HPDE6-E6E7 (cell line): ENCODE measurements at regions not wholly inside any gene's neighbourhood (a gene's known extent, or its start where the extent isn't known, plus 50 kb on each side); places are given as distances from the start of the nearest gene placed in this dataset.

ENCODE experiments used
- DNase-seq: peaks from one replicate; pipeline ENCODE4 v3.0.0; 2011; ENCODE audit warnings: missing footprints; ENCODE audit errors: extremely low spot score

DNA sequence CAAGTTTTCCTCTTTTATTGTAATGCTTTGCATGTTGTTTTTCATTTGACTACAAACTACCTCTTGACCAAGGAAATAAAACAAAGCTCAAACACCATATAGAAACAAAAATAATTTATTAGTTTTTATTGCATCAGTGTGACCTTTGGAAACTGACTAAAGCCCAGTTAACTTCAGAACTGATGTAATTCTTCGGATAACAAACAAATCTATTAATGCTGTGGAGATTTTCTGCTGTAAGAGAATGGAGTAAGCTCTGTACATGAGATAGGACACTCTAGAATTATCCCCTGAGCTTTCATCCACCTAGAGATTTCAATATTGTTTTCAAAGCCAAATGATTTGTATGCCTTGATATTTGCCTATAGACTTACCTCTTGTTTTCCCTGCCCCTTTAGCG is 154.0 kb upstream of the KCNK2 start:
- no peak for DNase-seq

DNA sequence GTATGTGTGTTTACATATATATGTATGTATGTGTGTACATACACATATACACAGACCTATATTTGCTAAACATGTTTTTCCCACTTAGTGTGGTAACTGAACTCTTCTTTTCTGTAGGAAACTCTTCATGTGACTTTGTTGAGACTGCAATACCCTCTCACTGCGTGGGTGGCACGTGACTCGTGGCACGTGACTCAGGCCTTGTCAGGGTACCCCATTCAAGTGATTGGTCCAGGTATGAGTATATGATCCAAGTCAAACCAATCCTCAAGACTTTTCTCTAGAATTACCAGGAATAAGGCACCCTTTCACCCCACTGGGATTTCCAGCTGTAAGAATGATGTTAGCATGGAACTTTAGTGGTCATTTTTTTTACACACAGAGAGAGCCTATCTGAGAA is 149.2 kb upstream of the KCNK2 start:
- DNase-seq = no peak

DNA sequence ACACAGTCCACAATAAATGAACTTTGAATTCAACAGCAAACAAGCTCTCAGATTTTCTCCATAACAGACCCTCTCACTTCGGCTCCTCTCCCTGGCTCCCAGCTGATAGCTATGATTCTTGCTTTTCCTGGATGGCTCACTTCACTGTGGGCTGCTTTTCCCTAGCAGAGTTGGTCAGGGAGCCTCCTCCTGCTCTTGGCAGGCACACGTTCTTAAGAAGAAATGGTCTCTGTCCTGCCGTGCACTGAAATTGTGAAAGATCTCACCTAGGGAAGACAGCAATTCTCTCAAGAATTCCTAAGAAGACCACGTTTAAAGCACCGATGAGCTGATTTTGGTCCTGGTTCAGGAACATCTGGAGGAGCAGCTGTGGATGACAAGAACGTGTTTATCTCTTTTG is 148.5 kb upstream of the KCNK2 start:
- DNase-seq = no peak

DNA sequence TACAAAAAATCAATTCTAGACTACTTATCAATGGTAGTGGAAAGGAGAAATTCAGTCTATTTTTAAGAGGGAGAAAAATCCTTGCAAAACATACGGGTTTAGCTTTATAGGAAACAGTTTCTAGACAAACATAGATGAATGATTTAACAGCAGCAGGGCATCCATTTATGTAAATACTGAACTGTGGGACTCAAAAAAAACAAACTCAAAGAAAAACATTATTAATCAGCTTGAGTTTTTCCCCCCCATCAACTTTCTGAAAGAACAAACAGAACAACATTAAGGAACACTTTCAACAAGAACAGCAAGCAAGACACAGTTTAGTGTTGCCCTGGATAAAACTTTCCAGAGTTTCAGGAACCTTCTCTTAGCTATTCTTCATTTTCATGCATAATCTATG is 147.3 kb upstream of the KCNK2 start:
- DNase-seq = no peak

DNA sequence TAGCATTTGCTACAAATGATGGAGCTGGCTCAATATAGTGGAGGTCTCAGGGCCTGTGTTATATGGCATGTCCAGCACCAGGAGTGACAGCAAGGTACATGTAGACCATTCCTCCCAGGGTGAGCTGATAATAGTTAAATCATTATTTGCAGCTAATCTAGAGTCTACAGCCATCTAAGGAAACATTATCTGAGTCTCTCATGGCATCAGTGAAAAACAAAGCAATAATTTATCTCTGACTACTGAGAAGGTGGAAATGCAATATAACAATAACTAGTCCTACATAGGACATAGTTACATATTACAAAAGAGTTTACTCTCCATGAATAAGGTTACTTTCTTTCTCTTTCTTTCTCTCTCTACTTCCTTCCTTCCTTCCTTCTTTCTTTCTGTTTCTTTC is 143.4 kb upstream of the KCNK2 start:
- DNase-seq = no peak

DNA sequence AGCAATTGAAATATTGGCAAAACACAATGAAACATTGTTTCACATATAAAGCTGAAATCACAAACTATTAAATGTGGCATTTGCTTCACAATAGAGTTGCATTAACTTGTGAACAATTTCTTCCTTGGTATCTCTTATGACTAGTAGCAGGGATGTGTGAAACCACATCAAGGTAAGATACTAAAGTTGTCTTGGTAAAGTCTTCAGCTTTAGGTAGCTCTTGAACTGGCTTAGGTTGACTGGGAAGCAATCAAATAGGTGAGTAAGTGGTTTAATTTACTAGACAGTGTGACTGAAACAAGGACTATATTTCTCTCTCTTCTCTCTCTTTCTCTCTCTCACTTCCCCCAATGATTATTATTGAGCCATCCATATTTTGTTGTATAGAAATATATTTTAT is 141.5 kb upstream of the KCNK2 start:
- DNase-seq = no peak

DNA sequence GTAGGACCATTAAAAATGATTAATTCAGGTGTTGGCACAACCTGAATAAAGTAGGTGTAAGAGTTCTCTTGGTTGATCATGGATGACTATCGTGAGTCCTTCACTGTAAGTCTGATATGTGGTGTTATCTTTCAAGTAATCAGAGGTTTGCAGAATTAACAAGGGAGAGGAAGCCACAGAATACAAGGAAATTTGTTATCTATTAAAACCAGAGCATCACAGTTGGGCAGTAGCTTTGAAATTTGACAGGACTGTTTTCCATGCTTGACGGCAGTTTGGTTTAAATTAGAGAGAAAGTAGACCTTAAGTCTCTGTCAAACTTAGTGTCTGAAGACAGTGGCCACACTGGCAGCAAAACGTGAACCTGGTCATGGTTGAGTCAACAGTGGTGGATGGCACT is 139.5 kb upstream of the KCNK2 start:
- no peak for DNase-seq

DNA sequence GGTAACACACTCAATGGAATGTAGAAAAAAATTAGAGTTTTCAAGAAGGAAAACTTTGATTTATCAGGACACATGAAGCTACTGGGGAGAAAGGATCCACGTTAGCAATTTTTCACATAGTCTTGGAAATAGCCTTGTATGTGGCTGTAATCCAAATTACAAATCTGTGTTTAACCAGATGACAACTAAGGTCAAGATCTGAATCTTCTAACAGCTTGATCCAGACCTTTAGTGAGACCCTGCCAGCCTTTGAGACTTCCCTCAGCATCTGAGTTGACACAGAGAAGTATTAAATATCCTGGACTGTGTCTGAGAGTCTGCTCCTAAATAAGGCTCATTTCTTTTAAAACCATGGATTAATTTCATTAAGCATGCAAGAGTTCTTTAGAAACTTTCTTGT is 135.9 kb upstream of the KCNK2 start:
- no peak for DNase-seq

DNA sequence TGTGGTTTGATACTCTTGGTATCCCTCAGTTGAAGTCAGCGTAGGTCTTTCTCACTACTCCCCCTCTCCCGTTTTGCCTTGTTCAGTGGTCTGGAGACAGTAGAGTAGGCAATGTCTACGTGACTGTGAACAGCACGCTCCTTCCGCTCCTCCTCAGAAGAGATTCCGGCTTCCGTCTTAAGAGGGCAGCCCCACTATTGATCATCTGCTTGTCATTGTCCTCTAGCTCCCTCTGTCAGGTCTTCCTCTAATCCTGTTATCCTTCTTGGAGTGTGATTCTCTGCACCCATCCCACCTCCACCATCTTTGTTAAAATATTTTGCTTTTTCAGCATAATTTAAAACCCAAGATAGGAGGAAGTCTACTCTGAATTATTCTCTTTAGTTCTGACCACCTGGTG is 129.9 kb upstream of the KCNK2 start:
- DNase-seq = no peak

DNA sequence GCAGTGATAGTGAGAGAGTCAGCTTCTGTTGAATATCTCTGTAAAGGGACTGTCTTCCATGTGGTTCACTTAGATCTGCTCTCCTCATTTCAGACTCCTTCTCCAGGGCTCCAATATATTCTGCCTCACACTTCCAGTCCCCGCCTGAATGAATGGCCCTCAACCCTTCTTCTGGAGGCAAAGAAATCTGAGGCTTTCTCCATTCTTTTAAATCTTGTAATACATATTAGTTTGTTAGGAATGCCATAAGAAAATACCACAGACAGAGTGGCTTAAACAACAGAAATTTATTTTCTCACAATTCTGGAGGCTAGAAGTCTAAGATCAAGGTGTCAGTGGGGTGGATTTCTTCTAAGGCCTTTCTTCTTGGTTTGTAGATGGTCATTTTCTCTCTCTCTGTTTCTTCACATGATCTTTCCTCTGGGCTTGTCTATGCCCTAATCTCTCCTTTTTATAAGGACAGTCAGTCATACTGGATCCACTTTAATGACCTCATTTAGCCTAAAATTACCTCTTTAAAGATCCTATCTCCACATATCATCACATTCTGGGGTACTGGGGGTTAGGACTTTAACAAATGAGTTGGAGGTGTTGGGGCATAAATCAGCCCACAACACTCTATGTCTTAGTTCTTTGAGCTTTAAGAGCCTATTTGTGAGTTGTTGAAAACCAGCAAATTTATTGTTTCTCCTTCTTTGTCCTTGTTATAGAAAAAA is 128.5 kb upstream of the KCNK2 start:
- DNase-seq = no peak

DNA sequence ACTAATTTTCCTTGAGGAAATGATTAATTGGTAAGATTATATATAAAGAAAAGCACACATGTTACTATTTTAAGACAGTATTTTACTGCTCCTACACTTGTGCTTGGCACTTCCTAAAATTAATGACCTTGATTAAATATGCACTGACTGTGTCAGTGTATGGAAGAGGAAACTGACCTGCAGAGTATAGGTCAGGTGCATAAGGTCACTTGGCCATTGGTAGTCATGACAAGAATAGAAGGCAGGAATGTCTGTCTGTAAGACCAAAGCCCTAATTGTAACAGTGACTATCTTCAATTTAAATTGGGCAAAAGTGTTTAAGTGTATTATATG is 128.0 kb upstream of the KCNK2 start:
- DNase-seq = no peak

DNA sequence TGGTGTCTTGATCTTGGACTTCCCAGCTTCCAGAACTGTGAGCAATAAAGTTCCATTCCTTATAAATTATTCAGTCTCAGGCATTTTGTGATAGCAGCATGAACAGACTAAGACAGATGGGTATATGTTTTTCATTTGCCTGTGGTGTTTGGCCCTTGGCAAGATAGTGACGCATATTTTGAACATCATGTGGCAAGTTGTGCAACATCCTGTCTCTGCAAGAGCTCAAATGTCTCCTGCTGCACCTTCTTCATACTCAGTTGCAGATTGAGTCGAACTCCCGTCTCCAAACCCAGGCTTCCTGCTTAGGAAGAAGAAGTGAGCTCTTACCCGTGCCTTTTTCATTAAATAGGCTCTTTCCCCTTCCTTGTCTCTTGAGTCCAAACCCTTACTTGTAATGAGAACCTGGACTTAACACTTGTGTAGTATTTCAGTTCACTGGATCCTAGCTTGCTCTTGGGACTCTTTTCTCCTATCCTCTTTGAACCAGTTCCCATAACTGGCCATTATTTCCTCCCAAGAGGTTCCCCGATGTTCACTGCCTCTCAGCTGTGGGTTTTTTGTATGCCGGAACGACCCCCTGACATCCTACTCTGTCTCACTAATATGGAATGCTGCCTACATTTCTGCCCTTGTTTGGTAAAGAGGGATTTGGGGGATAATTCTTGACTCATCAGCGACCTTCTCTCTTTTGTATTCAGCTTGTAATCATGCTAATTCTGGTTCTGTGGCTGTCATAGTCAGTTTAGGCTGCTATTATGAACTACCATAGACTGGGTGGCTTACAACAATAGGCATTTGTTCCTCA is 125.0 kb upstream of the KCNK2 start:
- DNase-seq = peak; percentile 52

DNA sequence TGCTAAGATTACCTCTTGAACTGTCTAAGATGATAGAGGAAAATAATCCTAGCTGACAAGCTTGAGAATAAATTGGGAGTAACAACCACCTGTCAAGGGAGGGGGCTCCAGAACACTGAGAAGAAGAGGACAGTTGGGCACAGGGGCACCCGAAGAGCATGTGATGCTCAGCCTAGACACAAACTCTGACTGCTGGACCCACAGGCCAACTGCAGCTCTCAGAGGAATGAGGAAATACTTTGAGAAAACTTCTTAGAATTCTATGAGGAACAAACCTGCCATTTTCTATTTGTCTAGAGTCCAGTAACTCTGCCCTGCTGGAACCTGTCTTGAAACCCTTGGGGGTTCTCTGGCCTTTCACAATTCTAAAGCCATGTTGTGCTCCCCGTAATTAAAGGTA is 124.1 kb upstream of the KCNK2 start:
- no peak for DNase-seq

DNA sequence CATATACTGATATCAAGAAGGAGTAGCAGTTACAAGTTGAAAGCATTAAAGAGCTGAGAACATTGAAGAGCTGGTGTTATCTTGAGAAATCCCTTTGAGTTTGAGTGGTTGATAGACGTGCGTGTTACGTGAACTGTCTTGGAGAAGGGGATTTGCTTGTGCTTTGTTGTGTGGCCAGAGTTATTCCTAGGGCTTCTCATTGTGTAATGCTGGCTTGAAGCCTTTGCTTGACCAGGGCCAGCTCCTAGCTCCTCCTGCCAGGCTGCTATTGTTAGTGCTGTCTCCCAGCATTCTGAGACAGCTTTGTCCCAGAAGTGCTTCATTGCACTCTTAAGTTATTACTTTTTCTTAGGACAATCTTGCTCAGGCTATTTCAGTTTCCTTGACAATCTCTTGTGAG is 116.2 kb upstream of the KCNK2 start:
- no peak for DNase-seq

DNA sequence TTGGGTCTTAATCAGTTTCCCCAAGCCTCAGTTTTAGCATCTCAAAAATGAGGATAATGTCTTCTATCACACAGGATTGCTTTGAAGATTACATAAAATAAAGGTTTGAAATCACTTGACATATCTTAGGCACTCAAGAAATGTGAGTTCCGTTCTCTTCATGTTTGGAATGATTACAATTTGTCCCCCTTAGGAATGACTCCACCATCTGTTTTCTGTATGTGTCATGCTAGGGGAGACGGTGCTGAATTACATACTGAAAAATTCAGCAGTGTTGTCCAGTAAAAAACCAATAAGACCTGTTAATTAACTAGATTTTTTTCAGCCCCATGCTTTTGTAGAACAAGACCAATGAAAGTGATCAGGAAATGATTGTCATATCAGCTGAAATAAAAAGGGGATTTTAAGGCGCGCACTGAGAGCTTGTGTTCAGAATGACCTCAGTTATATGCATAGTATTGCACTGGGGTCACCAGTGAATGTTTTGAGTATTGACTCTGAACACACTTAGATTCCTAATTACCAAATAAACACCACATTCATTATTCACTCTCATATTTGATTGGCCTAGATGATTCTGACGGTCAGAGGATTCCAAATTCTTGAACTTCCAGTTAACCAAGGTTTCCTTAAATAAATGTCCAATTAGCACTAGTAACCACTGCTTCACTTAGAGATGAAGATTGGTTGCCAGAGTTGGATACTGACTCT is 114.5 kb upstream of the KCNK2 start:
- no peak for DNase-seq

DNA sequence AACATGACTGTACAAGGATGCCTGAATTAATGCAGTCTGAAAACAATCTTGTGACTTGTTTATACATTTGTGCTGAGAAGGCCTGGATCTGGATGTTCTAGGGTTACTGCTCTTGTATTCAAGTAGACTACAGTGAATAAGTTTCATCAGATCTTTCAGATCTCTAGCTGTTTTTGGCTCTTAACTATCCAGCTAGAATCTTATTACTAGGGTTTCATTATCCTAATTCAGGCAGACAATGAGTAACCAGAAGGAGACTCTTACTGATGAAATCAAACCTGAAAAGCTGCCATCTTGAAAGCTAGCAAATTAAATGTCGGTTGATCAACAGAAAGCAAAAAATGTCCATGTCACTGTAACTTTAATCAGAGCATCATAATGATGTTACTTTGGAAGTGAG is 112.5 kb upstream of the KCNK2 start:
- DNase-seq = no peak

DNA sequence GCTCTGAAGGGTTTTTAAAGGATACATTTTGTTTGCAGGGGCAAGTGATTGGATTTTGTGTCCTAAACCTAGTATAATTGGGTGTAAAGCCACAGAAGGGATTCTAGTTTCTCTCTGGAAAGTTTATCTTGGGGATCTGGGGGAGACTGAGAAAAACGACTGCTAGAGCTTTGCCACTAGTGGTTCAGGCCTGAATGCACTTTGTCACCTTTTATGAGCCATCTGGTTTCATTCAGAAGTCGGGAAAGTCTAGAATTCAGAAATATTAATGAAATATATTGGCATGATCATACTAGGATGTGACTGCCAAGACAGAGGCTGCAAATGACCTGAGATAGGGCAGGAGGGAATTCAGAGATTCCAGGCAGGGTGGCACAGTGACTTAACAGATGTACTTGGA is 111.5 kb upstream of the KCNK2 start:
- no peak for DNase-seq

DNA sequence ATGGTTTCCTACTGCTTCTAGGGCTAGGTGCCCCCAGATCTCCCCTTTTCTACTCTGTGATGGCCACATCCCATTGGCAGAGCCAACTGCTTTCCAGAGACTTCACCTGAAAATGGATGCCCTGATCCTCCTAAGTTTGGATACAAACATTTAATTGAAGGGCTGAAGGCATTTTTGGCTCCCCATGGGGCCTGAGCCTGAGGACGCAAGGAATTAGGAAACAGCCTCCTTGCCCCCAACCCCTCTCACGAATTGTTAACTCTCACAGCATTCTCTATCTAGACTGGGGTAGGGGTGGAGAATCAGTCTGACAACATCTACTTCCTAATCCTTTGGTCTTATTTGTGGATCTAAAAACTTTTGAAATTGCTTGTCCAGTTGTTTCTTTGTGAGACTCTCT is 108.5 kb upstream of the KCNK2 start:
- no peak for DNase-seq

DNA sequence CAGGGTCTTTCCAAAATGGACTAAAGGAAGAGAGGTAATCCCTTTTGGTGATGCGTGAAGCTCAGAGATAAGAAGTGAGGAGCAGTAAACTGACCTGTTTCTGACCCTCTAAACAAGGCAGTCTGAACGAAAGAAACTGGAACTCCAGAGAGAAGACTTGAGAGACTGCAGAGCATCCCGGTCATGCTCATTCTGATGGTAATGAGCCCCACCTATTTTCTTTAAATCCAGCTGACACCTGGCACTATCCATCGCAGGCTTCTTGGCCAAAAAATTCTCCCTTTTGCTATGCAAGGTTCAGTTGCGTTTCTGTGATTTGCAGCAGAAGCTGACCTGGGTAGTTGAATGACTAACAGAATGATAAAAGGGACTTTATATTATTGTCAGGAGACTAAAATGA is 105.9 kb upstream of the KCNK2 start:
- DNase-seq = no peak

DNA sequence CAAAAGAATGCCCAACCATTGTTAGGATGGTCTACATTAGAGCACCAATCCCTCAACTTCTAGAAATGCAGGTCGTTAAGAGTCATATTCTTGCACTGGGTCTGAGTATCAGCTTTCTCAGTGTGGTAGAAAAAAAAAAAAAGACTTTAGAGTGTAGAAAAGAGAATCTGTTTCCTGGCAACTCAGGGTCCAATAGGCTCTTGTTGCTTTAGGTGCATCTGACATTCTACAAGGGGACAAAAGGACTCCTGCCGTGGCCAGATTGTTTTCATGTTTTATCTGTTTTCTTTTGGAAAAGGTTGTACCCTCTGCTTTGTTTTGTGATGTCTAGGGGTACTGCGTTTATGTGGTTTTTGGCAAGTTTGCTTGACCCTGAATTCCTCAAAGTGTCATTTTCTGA is 105.4 kb upstream of the KCNK2 start:
- no peak for DNase-seq

DNA sequence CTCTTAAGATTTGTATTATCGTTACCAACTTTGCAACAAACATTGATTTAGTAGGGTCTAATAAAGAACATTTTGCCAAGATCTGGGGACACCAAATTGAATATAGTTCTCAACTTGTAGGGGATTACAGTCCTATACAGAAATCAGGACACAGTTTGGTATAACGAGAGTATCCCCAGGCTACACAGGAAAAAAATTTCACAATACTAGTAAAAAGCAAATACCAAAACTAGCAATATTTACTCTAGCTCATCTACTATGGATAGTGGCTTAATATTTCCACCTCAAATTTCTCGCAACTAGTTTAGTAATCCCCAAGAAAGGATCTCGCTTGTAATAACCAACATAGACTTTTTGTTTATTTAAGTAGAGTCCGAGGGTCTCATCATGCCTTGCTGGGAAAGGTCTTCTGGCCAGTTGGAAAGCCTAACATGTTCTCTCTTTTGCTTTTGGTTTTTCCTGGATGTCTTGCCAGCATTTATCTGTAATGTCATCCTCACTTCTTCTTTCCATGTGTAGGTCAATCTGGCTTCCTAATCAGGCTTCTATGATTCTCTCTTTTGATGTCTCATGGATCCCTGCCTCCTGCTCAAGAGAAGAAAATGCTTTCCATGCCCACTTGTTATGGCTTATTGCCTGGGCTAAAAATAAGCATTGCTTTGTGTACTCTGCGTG is 104.7 kb upstream of the KCNK2 start:
- no peak for DNase-seq

DNA sequence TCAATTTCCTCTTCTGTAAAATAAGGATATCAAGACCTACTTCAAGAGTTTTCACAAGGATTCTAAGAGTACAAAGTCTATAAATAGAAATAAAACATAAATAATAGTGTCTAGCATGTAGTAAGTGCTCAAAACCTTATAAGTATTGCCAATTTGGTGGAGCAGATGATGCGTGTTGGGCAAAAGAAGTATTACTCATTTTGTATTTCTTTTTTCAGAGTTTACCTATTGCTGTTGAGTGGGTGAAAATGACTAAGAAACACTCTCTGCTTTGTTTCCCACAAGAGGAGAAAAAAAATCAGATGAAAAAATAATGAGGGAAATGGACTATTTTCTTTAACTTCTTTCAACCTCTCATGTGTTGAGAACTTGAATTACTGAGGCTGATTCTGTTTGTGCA is 103.3 kb upstream of the KCNK2 start:
- no peak for DNase-seq

DNA sequence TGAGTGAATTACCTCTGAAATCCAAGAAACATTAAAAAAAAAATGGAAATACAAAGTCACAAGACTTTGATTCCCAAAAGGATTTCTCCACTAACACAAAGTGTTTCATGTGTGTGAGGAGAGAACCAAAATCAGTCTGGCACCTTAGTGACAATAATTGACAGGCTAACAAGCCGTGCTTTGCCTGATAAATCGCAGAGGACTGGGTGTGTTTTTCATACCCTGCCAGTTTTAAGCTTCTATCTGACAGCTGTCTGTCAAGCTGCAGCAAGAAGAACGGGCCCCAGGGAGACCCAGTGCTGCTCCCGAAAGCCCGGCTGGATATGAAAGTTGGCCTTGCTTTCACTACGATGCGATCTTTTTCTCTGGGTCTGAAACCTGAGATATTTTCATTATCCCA is 101.6 kb upstream of the KCNK2 start:
- no peak for DNase-seq
